ENCODE measurements at regions not wholly inside any gene's neighbourhood (a gene's known extent, or its start where the extent isn't known, plus 50 kb on each side); places are given as distances from the start of the nearest gene placed in this dataset.

GRCh38 chr4:112751447-112751846 lies 114.5 kb downstream of the LARP7 start:
- H3K79me2 ChIP-seq (ENCODE audit: control insufficient read depth, insufficient read depth, low read length) = no peaks in the 10 kb centered on the region
- no peaks in the 10 kb centered on the region for H4K20me1 ChIP-seq (ENCODE audit: control insufficient read depth, extremely low read depth, insufficient read depth, low read length)
- TF ChIP-seq EZH2 (IDR thresholded peaks at IDR 0.05; ENCODE audit: low read length) (no peak), CTCF (optimal IDR thresholded peaks at IDR 0.05 in 1 of 3, IDR thresholded peaks at IDR 0.05 in 1 of 3, conservative IDR thresholded peaks at IDR 0.05 in 1 of 3; ENCODE audit: extremely low read depth in 1 of 3, insufficient read depth in 2 of 3, low read length in 3 of 3) (no peak)
- DNase-seq (ENCODE audit: low read depth, low spot score) (no peak), FAIRE-seq (no peak)
- H3K9ac ChIP-seq (ENCODE audit: control insufficient read depth, extremely low read depth, insufficient read depth, low read length) = no peak overlapping the region
- H3K4me1 ChIP-seq (ENCODE audit: control insufficient read depth, extremely low read depth, insufficient read depth, low read length) = no peaks in the 10 kb centered on the region
- dilution Hi-C loops (cut with MboI; ENCODE audit: extremely low pct_ligation_motif_present, low sequenced_read_pairs) = no loop called here
- H3K4me3 ChIP-seq (ENCODE audit: control insufficient read depth in 2 of 3, extremely low read depth in 1 of 3, insufficient read depth in 2 of 3, low read depth in 1 of 3, low read length in 3 of 3) = no peak overlapping the region
- no peaks in the 10 kb centered on the region for H3K9me3 ChIP-seq (ENCODE audit: control insufficient read depth, low read depth, low read length)
- H2AFZ ChIP-seq (ENCODE audit: control insufficient read depth, low read length) = no peak overlapping the region
- H3K27me3 ChIP-seq (ENCODE audit: control insufficient read depth, extremely low read depth, insufficient read depth, low read length) = no peaks in the 10 kb centered on the region
- no peak overlapping the region for H3K4me2 ChIP-seq (ENCODE audit: control insufficient read depth, extremely low read depth, insufficient read depth, low read depth, low read length)
- no peaks in the 10 kb centered on the region for H3K36me3 ChIP-seq (ENCODE audit: control insufficient read depth in 2 of 2, extremely low read depth in 1 of 2, insufficient read depth in 2 of 2, low read length in 2 of 2)
- no peaks in the 10 kb centered on the region for H3K9me1 ChIP-seq (ENCODE audit: control insufficient read depth, extremely low read depth, insufficient read depth, low read length)
- H3K27ac ChIP-seq (ENCODE audit: control insufficient read depth, insufficient read depth, low read length) = no peak overlapping the region

GRCh38 chr4:112752061-112752460 lies 115.1 kb downstream of the LARP7 start:
- dilution Hi-C loops (cut with MboI; ENCODE audit: extremely low pct_ligation_motif_present, low sequenced_read_pairs) = no loop called here
- no peak for DNase-seq (ENCODE audit: low read depth, low spot score)
- Histone ChIP-seq H3K4me3 (ENCODE audit: control insufficient read depth in 2 of 3, extremely low read depth in 1 of 3, insufficient read depth in 2 of 3, low read depth in 1 of 3, low read length in 3 of 3) (no peak overlapping the region), H3K9me1 (ENCODE audit: control insufficient read depth, extremely low read depth, insufficient read depth, low read length) (no peaks in the 10 kb centered on the region), H3K9ac (ENCODE audit: control insufficient read depth, extremely low read depth, insufficient read depth, low read length) (no peak overlapping the region), H3K27me3 (ENCODE audit: control insufficient read depth, extremely low read depth, insufficient read depth, low read length) (no peaks in the 10 kb centered on the region), H3K36me3 (ENCODE audit: control insufficient read depth in 2 of 2, extremely low read depth in 1 of 2, insufficient read depth in 2 of 2, low read length in 2 of 2) (no peaks in the 10 kb centered on the region), H3K27ac (ENCODE audit: control insufficient read depth, insufficient read depth, low read length) (no peak overlapping the region), H4K20me1 (ENCODE audit: control insufficient read depth, extremely low read depth, insufficient read depth, low read length) (no peaks in the 10 kb centered on the region), H3K4me1 (ENCODE audit: control insufficient read depth, extremely low read depth, insufficient read depth, low read length) (no peaks in the 10 kb centered on the region), H3K9me3 (ENCODE audit: control insufficient read depth, low read depth, low read length) (no peaks in the 10 kb centered on the region), H3K79me2 (ENCODE audit: control insufficient read depth, insufficient read depth, low read length) (no peaks in the 10 kb centered on the region), H3K4me2 (ENCODE audit: control insufficient read depth, extremely low read depth, insufficient read depth, low read depth, low read length) (no peak overlapping the region), H2AFZ (ENCODE audit: control insufficient read depth, low read length) (no peak overlapping the region)
- TF ChIP-seq CTCF (optimal IDR thresholded peaks at IDR 0.05 in 1 of 3, IDR thresholded peaks at IDR 0.05 in 1 of 3, conservative IDR thresholded peaks at IDR 0.05 in 1 of 3; ENCODE audit: extremely low read depth in 1 of 3, insufficient read depth in 2 of 3, low read length in 3 of 3) = no peak
- TF ChIP-seq EZH2 (IDR thresholded peaks at IDR 0.05; ENCODE audit: low read length) = no peak
- no peak for FAIRE-seq

Data from keratinocyte (primary cell).